BJ (cell line): ENCODE measurements at regions not wholly inside any gene's neighbourhood (a gene's known extent, or its start where the extent isn't known, plus 50 kb on each side); places are given as distances from the start of the nearest gene placed in this dataset.
"Not testable (repeated sequence)": the region's sequence is repeated elsewhere in the genome, so short reads cannot be mapped to it uniquely, and the experiment has no call there.

Experiments
- CTCF ChIA-PET: fragments of 350-600 bp; formaldehyde crosslinking; extraction: SDS; loops from one replicate; lab custom pipeline; 2021; ENCODE audit warnings: antibody characterized with exemption, inconsistent platforms; lab: Yijun Ruan, JAX
- POLR2A ChIA-PET: fragments of 300-600 bp; sonication (Branson Sonifier 250); formaldehyde crosslinking; extraction: SDS; loops from one replicate; lab custom pipeline; 2021; ENCODE audit warnings: antibody characterized with exemption; lab: Charles Lee
- DNase-seq: peaks from one replicate; pipeline ENCODE4 v3.0.0-alpha.2; 2011; ENCODE audit warnings: low read depth
- H3K27me3 ChIP-seq: 2 replicates; pipeline ENCODE4 v1.6.0; 2011; ENCODE audit warnings: low read length; ENCODE audit not compliant: control insufficient read depth, insufficient read depth
- H3K36me3 ChIP-seq: 2 replicates; pipeline ENCODE4 v1.5.1; 2011; ENCODE audit warnings: low read length; ENCODE audit not compliant: control insufficient read depth, insufficient read depth
- H3K4me3 ChIP-seq: 2 replicates; pipeline ENCODE4 v1.5.1; 2011; ENCODE audit warnings: low read depth, mild to moderate bottlenecking, control low read depth, low read length
- TF ChIP-seq, protein P1 (sequence below): IDR thresholded peaks from 2 replicates; pipeline ENCODE4 v1.5.1; 2011; ENCODE audit warnings: low read depth, mild to moderate bottlenecking, control low read depth, inconsistent platforms, low read length, moderate library complexity; ENCODE audit not compliant: insufficient read depth

DNA sequence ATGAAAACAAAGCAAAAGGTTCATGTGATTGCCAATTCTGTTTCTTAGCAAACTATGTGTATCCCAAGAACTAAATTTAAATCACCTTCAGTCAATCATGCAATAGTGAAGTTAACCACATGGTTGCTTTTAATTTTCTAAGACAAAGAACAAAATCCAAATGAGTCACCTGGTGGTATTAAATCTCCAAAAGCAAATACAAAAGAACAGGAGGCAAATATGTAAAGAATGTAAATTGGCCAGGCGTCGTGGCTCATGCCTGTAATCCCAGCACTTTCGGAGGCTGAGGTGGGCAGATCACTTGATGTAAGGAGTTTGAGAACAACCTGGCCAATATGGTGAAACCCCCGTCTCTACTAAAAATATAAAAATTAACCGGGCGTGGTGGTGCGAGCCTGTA lies 54.2 kb upstream of the PIK3R4 start:
- TF ChIP-seq, protein P1, sequence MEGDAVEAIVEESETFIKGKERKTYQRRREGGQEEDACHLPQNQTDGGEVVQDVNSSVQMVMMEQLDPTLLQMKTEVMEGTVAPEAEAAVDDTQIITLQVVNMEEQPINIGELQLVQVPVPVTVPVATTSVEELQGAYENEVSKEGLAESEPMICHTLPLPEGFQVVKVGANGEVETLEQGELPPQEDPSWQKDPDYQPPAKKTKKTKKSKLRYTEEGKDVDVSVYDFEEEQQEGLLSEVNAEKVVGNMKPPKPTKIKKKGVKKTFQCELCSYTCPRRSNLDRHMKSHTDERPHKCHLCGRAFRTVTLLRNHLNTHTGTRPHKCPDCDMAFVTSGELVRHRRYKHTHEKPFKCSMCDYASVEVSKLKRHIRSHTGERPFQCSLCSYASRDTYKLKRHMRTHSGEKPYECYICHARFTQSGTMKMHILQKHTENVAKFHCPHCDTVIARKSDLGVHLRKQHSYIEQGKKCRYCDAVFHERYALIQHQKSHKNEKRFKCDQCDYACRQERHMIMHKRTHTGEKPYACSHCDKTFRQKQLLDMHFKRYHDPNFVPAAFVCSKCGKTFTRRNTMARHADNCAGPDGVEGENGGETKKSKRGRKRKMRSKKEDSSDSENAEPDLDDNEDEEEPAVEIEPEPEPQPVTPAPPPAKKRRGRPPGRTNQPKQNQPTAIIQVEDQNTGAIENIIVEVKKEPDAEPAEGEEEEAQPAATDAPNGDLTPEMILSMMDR = no peak
- ChIA-PET POLR2A (no interaction called here), CTCF (no interaction called here)
- Histone ChIP-seq H3K27me3 (no peaks in the 10 kb centered on the region), H3K4me3 (no peak overlapping the region), H3K36me3 (no peaks in the 10 kb centered on the region)
- DNase-seq = no peak

DNA sequence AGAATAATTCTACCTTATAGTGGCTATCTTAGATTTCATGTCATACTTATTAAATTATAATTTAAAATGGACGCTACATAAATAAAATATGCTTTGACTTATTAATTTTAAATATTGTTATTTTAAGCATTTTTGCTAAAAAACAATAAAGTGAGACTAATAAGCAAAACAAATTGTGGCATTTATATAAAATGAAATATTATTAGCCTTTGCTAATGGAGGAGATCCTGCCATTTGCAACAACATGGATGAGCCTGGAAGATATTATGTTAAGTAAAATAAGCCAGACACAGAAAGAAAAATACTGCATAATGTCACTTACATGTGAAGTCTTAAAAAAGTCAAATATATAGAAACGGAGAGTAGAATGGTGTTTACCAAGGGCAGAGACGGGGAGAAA lies 54.8 kb upstream of the PIK3R4 start:
- H3K4me3 ChIP-seq = no peak overlapping the region
- POLR2A ChIA-PET = no interaction called here
- CTCF ChIA-PET = no interaction called here
- no peak for DNase-seq
- H3K27me3 ChIP-seq = no peaks in the 10 kb centered on the region
- TF ChIP-seq, protein P1 = no peak
- H3K36me3 ChIP-seq = no peaks in the 10 kb centered on the region

DNA sequence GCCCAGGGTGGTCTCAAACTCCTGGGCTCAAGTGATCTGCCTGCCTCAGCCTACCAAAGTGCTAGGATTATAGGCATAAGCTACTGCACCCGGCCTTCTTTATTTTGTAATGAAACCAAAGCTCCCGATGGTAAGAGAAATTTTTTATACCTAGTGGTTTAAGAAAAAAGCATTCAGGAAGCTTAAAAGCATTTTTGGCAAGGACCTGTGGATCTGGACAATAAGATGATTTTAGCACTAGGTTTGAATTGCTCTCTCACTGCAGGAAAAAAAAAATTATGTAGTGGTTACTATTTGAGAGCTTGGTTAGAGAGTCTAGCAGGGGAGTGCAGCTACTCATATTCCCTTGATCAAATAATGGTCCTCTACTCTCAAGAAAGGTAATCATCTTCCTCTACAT lies 64.9 kb upstream of the PIK3R4 start:
- CTCF ChIA-PET = interaction anchor here (1.6 kb wide), 1 partner anchor 10 kb away, joined by 4 read pairs; no protein-coding TSS in a partner anchor

DNA sequence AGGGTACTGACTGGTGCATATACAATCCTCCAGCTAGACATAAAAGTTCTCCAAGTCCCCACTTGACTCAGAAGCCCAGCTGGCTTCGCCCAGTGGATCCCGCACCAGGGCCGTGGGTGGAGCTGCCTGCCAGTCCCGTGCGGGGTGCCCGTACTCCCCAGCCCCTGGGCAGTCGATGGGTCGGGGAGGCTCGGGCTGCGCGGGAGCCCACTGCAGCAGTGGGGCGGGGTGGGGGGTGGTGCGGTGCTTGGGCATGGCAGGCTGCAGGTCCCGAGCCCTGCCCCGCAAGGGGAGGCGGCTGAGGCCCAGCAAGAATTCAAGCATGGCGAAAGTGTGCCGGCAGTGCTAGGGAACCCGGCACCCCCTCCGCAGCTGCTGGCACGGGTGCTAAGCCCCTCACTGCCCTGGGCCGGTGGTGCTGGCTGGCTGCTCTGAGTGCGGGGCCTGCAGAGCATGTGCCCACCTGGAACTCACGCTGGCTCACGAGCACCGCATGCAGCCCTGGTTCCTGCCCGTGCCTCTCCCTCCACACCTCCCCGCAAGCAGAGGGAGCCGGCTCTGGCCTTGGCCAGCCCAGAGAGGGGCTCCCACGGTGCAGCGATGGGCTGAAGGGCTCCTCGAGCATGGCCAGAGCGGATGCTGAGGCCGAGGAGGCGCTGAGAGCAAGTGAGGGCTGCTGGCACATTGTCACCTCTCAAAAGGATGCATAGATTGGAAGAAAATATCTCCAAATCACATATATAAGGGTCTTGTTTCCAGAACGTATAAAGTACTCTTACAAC lies 68.3 kb upstream of the PIK3R4 start:
- ChIA-PET CTCF (no interaction called here), POLR2A (no interaction called here)
- Histone ChIP-seq H3K4me3 (no peak overlapping the region), H3K27me3 (no peaks in the 10 kb centered on the region), H3K36me3 (no peaks in the 10 kb centered on the region)
- no peak for DNase-seq
- TF ChIP-seq, protein P1 = no peak

More for the DNA sequence above, 64.9 kb upstream of the PIK3R4 start:
- no peak overlapping the region for H3K4me3 ChIP-seq
- TF ChIP-seq, protein P1 = no peak
- H3K36me3 ChIP-seq = no peaks in the 10 kb centered on the region
- H3K27me3 ChIP-seq = no peaks in the 10 kb centered on the region
- POLR2A ChIA-PET = no interaction called here
- DNase-seq = no peak

DNA sequence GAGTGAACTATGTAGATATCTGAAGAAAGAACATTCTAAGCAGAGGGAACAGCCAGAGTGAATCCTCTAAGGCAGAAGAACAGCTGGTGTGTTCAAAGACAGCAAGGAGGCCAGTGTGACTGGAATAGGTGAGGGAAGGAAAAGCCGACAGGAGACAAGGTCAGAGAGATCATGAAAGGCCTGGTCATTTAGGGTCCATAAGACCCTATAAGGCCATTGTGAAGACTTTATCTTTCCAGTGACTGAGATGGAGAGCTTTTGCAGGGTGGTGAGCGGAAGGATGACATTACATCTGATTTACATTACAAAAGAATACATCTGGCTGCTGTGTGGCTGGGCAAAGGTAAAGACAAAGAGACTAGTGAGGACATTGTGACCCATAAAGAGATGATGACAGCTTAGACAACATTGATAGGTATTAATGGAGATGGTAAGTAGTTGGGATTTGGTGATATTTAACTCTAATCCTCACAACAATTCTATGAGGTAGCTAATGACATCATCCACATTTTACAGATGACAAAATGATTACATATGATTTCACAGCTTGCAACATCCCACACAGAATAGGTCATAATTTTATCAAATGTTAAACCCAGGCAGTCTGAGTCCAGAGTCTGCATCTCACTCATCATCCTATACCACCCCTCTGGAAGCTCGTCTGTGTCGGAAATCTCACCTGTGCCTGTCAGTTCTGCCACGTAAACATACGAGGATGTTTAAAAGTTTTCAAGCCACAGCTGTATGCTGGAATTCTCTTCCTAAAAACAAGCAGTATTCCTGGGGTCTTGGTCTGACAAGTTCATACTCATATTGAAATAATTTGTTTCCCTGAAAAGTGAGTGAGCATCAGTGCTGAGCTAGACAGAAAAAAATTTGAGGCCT lies 70.2 kb upstream of the PIK3R4 start:
- TF ChIP-seq, protein P1 = no peak
- DNase-seq = no peak
- ChIA-PET POLR2A (no interaction called here), CTCF (interaction anchor here (1.2 kb wide), 1 partner anchor 11 kb away, joined by 3 read pairs; no protein-coding TSS in a partner anchor)
- no peak overlapping the region for H3K4me3 ChIP-seq
- H3K36me3 ChIP-seq = no peaks in the 10 kb centered on the region
- no peaks in the 10 kb centered on the region for H3K27me3 ChIP-seq

DNA sequence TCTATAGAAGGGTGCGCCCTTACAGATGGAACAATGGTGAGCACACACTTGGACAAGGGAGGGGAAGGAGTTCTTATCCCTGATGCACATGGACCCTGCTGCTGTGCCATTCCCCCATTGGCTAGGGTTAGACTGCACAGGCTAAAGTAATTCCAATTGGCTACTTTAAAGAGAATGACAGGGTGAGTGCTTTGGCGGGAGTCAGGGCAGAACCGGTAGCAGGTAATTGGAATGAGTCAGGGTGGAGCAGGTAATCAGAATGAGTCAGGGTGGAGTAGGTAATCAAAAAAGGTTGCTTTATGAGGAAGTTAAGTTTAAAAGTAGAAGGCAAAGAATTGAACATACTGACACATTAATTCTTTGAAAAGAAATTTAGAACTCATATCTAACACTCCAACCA lies 71.4 kb upstream of the PIK3R4 start:
- H3K36me3 ChIP-seq, H3K27me3 ChIP-seq, POLR2A ChIA-PET, H3K4me3 ChIP-seq, DNase-seq: not testable (repeated sequence)
- CTCF ChIA-PET = interaction anchor here (1.2 kb wide), 1 partner anchor 13 kb away, joined by 3 read pairs; no protein-coding TSS in a partner anchor
